ENCODE measurements at regions not wholly inside any gene's neighbourhood (a gene's known extent, or its start where the extent isn't known, plus 50 kb on each side); places are given as distances from the start of the nearest gene placed in this dataset.

GRCh38 chr18:70500748-70501147 lies 211.9 kb downstream of the SOCS6 start:
- TF ChIP-seq EP300 (IDR thresholded peaks at IDR 0.05) (no peak), POLR2A (IDR thresholded peaks at IDR 0.05) (no peak)

Measured in tibial nerve (tissue), 3 donors.